ENCODE measurements at regions not wholly inside any gene's neighbourhood (a gene's known extent, or its start where the extent isn't known, plus 50 kb on each side); places are given as distances from the start of the nearest gene placed in this dataset.
"Not testable (repeated sequence)": the region's sequence is repeated elsewhere in the genome, so short reads cannot be mapped to it uniquely, and the experiment has no call there.

- FAIRE-seq (no peak), DNase-seq (ENCODE audit: low spot score in 2 of 2) (no peak)
Measured at GRCh38 chr6:169108753-169109152, 144.9 kb downstream of the THBS2 start.

- FAIRE-seq (no peak), DNase-seq (ENCODE audit: low spot score in 2 of 2) (no peak)
Measured at GRCh38 chr6:169106176-169106575, 147.5 kb downstream of the THBS2 start.

GRCh38 chr6:169101981-169102380 is 151.7 kb downstream of the THBS2 start:
- FAIRE-seq = no peak

GRCh38 chr6:169101036-169101805 is 152.4 kb downstream of the THBS2 start:
- FAIRE-seq (no peak), DNase-seq (ENCODE audit: low spot score in 2 of 2) (no peak)

More at GRCh38 chr6:169101981-169102380, 151.7 kb downstream of the THBS2 start:
- no peak for DNase-seq (ENCODE audit: low spot score in 2 of 2)

GRCh38 chr6:169099411-169100202 is 154.0 kb downstream of the THBS2 start:
- DNase-seq (ENCODE audit: low spot score in 2 of 2) (no peak), FAIRE-seq (no peak)

- not testable (repeated sequence) for FAIRE-seq; DNase-seq (ENCODE audit: low spot score in 2 of 2)
Measured at GRCh38 chr6:169098651-169099050, 155.0 kb downstream of the THBS2 start.

GRCh38 chr6:169098116-169098515 is 155.5 kb downstream of the THBS2 start:
- DNase-seq (ENCODE audit: low spot score in 2 of 2) (no peak), FAIRE-seq (no peak)

GRCh38 chr6:169097381-169097959 is 156.2 kb downstream of the THBS2 start:
- DNase-seq (ENCODE audit: low spot score in 2 of 2) = no peak
- no peak for FAIRE-seq

GRCh38 chr6:169096388-169096787 is 157.3 kb downstream of the THBS2 start:
- DNase-seq (ENCODE audit: low spot score in 2 of 2) = no peak
- no peak for FAIRE-seq

- FAIRE-seq (no peak), DNase-seq (ENCODE audit: low spot score in 2 of 2) (no peak)
Measured at GRCh38 chr6:169095153-169095552, 158.5 kb downstream of the THBS2 start.

- no peak for DNase-seq (ENCODE audit: low spot score in 2 of 2)
- no peak for FAIRE-seq
Measured at GRCh38 chr6:169094552-169094950, 159.1 kb downstream of the THBS2 start.

- FAIRE-seq = no peak
- no peak for DNase-seq (ENCODE audit: low spot score in 2 of 2)
Measured at GRCh38 chr6:169093770-169094551, 159.7 kb downstream of the THBS2 start.

GRCh38 chr6:169093066-169093723 is 160.5 kb downstream of the THBS2 start:
- no peak for FAIRE-seq
- no peak for DNase-seq (ENCODE audit: low spot score in 2 of 2)

- DNase-seq (ENCODE audit: low spot score in 2 of 2) = no peak
- no peak for FAIRE-seq
Measured at GRCh38 chr6:169092375-169092774, 161.3 kb downstream of the THBS2 start.

- not testable (repeated sequence) for DNase-seq (ENCODE audit: low spot score in 2 of 2); FAIRE-seq
Measured at GRCh38 chr6:169090514-169091127, 163.0 kb downstream of the THBS2 start.

GRCh38 chr6:169088762-169089161 is 164.9 kb downstream of the THBS2 start:
- FAIRE-seq = no peak

GRCh38 chr6:169087443-169088041 is 166.1 kb downstream of the THBS2 start:
- DNase-seq (ENCODE audit: low spot score in 2 of 2) (no peak), FAIRE-seq (no peak)

More at GRCh38 chr6:169088762-169089161, 164.9 kb downstream of the THBS2 start:
- DNase-seq (ENCODE audit: low spot score in 2 of 2) = no peak

- DNase-seq (ENCODE audit: low spot score in 2 of 2); FAIRE-seq: not testable (repeated sequence)
Measured at GRCh38 chr6:169086616-169087015, 167.0 kb downstream of the THBS2 start.

- DNase-seq (ENCODE audit: low spot score in 2 of 2) (no peak), FAIRE-seq (no peak)
Measured at GRCh38 chr6:169086020-169086419, 167.6 kb downstream of the THBS2 start.

Measured in frontal cortex (tissue), 3 donors.